Tibial artery (tissue), 4 donors: ENCODE measurements at regions not wholly inside any gene's neighbourhood (a gene's known extent, or its start where the extent isn't known, plus 50 kb on each side); places are given as distances from the start of the nearest gene placed in this dataset.

Experiments used
- DNase-seq, 2 donors: peaks; one replicate each; pipeline ENCODE4 v3.0.0-alpha.2; 2019
- H3K27ac ChIP-seq, 2 donors: fragments of 200-600 bp; sonication (generic) in 1 of 2; 1 replicate in 1 of 2; 2 replicates in 1 of 2; pipeline ENCODE4 v1.5.1; 2018 to 2019; ENCODE audit warnings: mild to moderate bottlenecking in 1 of 2
- H3K27me3 ChIP-seq, 2 donors: fragments of 200-600 bp; sonication (generic) in 1 of 2; one replicate each; pipeline versions ENCODE4 v1.5.1 to v1.6.0; 2016 to 2019
- H3K36me3 ChIP-seq, 3 donors: fragments of 200-600 bp; sonication (generic) in 2 of 3; one replicate each; pipeline ENCODE4 v1.5.1; 2016 to 2019; ENCODE audit warnings: mild to moderate bottlenecking in 2 of 3
- H3K4me1 ChIP-seq, 4 donors: fragments of 200-600 bp; sonication (generic) in 2 of 4; 1 replicate in 3 of 4; 2 replicates in 1 of 4; pipeline ENCODE4 v1.5.1; 2016 to 2019
- H3K4me3 ChIP-seq, 2 donors: fragments of 200-600 bp; sonication (generic) in 1 of 2; 1 replicate in 1 of 2; 2 replicates in 1 of 2; pipeline ENCODE4 v1.5.1; 2018 to 2019; ENCODE audit warnings: mild to moderate bottlenecking in 2 of 2
- H3K9me3 ChIP-seq, 3 donors: fragments of 200-600 bp; sonication (generic) in 1 of 3; one replicate each; pipeline ENCODE4 v1.5.1; 2016 to 2019
- CTCF ChIP-seq, 2 experiments: fragments of 200-600 bp in 1 of 2; fragments of 450-650 bp in 1 of 2; IDR thresholded peaks; one replicate each; pipeline ENCODE4 v1.5.1; 2017 to 2019; ENCODE audit warnings: antibody characterized with exemption in 2 of 2, mild to moderate bottlenecking in 1 of 2, moderate library complexity in 1 of 2
- intact Hi-C: fragments of 100-400 bp; cut with DNase I; formaldehyde crosslinking; loops from one replicate; pipeline ENCODE4 v1.15.0; 2023; ENCODE audit warnings: low total_unique reads

- DNase-seq: no peak
- H3K9me3 ChIP-seq: peaks cover 0 to 3% (median 2%) of the 10 kb centered on the region in 3 donors
- TF ChIP-seq CTCF (IDR thresholded peaks at IDR 0.05): no peak
- H3K4me3 ChIP-seq: no peak overlapping the region
- no peaks in the 10 kb centered on the region for H3K27me3 ChIP-seq
- H3K36me3 ChIP-seq: no peaks in the 10 kb centered on the region
- H3K4me1 ChIP-seq: no peaks in the 10 kb centered on the region
- intact Hi-C loops: no loop called here
- no peak overlapping the region for H3K27ac ChIP-seq
Measured at GRCh38 chr2:15881676-15882075, 58.7 kb upstream of the MYCN start.

GRCh38 chr2:15882761-15883497 is 57.4 kb upstream of the MYCN start:
- no peaks in the 10 kb centered on the region for H3K27me3 ChIP-seq
- no peaks in the 10 kb centered on the region for H3K9me3 ChIP-seq
- H3K4me1 ChIP-seq: no peaks in the 10 kb centered on the region
- H3K36me3 ChIP-seq: no peaks in the 10 kb centered on the region
- no peak overlapping the region for H3K4me3 ChIP-seq
- intact Hi-C loops: no loop called here
- H3K27ac ChIP-seq: no peak overlapping the region
- DNase-seq: no peak
- TF ChIP-seq CTCF (IDR thresholded peaks at IDR 0.05): no peak

- no peaks in the 10 kb centered on the region for H3K36me3 ChIP-seq
- no peaks in the 10 kb centered on the region for H3K4me1 ChIP-seq
- H3K27me3 ChIP-seq: no peaks in the 10 kb centered on the region
- intact Hi-C loops: no loop called here
- H3K9me3 ChIP-seq: no peaks in the 10 kb centered on the region
- H3K27ac ChIP-seq: no peak overlapping the region
- H3K4me3 ChIP-seq: no peak overlapping the region
- no peak for DNase-seq
- TF ChIP-seq CTCF (IDR thresholded peaks at IDR 0.05): no peak
Measured at GRCh38 chr2:15883684-15884083, 56.7 kb upstream of the MYCN start.

GRCh38 chr2:15884790-15885189 is 55.6 kb upstream of the MYCN start:
- no peak for TF ChIP-seq CTCF (IDR thresholded peaks at IDR 0.05)
- Histone ChIP-seq H3K27me3 (peaks cover 0 to 3% of the 10 kb centered on the region in 2 donors), H3K4me3 (no peak overlapping the region), H3K27ac (no peak overlapping the region), H3K9me3 (no peaks in the 10 kb centered on the region), H3K4me1 (no peaks in the 10 kb centered on the region), H3K36me3 (no peaks in the 10 kb centered on the region)
- DNase-seq: no peak
- intact Hi-C loops: no loop called here

GRCh38 chr2:15886231-15886630 is 54.1 kb upstream of the MYCN start:
- Histone ChIP-seq H3K36me3 (no peaks in the 10 kb centered on the region), H3K4me1 (no peaks in the 10 kb centered on the region), H3K9me3 (no peaks in the 10 kb centered on the region), H3K27ac (no peak overlapping the region), H3K27me3 (peaks cover 0 to 6% of the 10 kb centered on the region in 2 donors), H3K4me3 (no peak overlapping the region)
- intact Hi-C loops: no loop called here
- no peak for DNase-seq
- TF ChIP-seq CTCF (IDR thresholded peaks at IDR 0.05): no peak
